ENCODE measurements at regions not wholly inside any gene's neighbourhood (a gene's known extent, or its start where the extent isn't known, plus 50 kb on each side); places are given as distances from the start of the nearest gene placed in this dataset.

DNA sequence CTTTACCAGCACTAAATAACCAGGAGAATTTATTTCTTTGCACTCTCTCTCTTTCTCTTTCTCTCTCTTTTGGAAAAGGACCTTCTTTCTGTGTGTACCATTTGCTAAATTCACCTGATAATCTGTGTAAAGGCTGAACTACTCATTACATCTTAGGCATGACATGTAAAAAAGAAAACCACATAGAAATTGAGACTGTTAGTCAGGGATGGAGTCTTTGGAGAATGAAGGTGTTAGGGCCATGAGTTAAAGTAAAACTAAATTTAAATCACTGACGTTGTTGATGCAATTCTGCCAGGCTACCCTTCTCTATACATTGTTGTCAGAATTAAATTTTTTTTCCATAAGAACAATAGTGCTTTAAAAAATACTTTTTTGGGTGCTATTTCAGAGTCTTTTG lies 263.3 kb downstream of the PTEN start:
- no peak for TF ChIP-seq CTCF (IDR thresholded peaks at IDR 0.05)
- TF ChIP-seq POLR2A (IDR thresholded peaks at IDR 0.05) = no peak
- TF ChIP-seq EP300 (IDR thresholded peaks at IDR 0.05) = no peak
- TF ChIP-seq POLR2AphosphoS5 (IDR thresholded peaks at IDR 0.05) = no peak
